ENCODE measurements at regions not wholly inside any gene's neighbourhood (a gene's known extent, or its start where the extent isn't known, plus 50 kb on each side); places are given as distances from the start of the nearest gene placed in this dataset.

DNA sequence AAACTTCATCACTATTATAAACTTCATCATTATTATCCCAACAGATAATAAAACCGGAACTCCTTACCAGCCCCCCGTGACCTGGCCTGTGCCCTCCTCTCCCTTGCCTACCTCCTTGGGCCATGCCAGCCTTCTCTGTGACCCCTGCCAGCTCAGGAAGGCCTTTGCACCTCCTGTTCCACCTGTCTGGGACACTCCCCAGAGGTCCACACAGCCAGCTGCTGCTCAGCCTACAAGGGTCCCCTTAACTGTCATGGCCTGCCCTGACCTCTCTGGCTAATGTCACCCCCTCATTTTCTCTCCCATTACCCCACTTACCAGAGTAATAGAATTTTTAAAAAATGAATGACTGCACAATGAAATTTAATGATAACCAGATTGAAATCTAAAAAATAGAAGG, 121.0 kb downstream of the NCOR2 start:
- TF ChIP-seq CTCF (IDR thresholded peaks at IDR 0.05) (no peak), POLR2A (IDR thresholded peaks at IDR 0.05) (no peak)

Measured in right lobe of liver (tissue), 4 donors.